HFF-Myc (cell line): ENCODE measurements at regions not wholly inside any gene's neighbourhood (a gene's known extent, or its start where the extent isn't known, plus 50 kb on each side); places are given as distances from the start of the nearest gene placed in this dataset.
"Not testable (repeated sequence)": the region's sequence is repeated elsewhere in the genome, so short reads cannot be mapped to it uniquely, and the experiment has no call there.

ENCODE experiments used
- DNase-seq: peaks from one replicate; pipeline ENCODE4 v3.0.0-alpha.2; 2011; ENCODE audit warnings: low read depth; ENCODE audit errors: extremely low read depth
- H3K4me3 ChIP-seq: replicated peaks from 2 replicates; pipeline ENCODE4 v1.5.1; 2011; ENCODE audit warnings: low read depth, mild to moderate bottlenecking, control low read depth, low read length
- CTCF ChIP-seq: IDR thresholded peaks from 2 replicates; pipeline ENCODE4 v1.5.1; 2012; ENCODE audit warnings: mild to moderate bottlenecking, low read depth, low read length, control low read depth; ENCODE audit errors: missing control alignments

- no peak for DNase-seq
- TF ChIP-seq CTCF: no peak
- no peak overlapping the region for H3K4me3 ChIP-seq
Observed at GRCh38 chr3:135426508-135426907, 539.0 kb upstream of the PPP2R3A start.

GRCh38 chr3:135432402-135432801 lies 533.1 kb upstream of the PPP2R3A start:
- H3K4me3 ChIP-seq: no peak overlapping the region
- TF ChIP-seq CTCF: no peak
- DNase-seq: no peak

- not testable (repeated sequence) for DNase-seq, H3K4me3 ChIP-seq
Observed at GRCh38 chr3:135438889-135439597, 526.5 kb upstream of the PPP2R3A start.

GRCh38 chr3:135439632-135440031 lies 525.9 kb upstream of the PPP2R3A start:
- DNase-seq, H3K4me3 ChIP-seq: not testable (repeated sequence)

GRCh38 chr3:135440233-135440632 lies 525.3 kb upstream of the PPP2R3A start:
- DNase-seq: no peak
- no peak for TF ChIP-seq CTCF
- H3K4me3 ChIP-seq: no peak overlapping the region

GRCh38 chr3:135440746-135441145 lies 524.8 kb upstream of the PPP2R3A start:
- no peak for TF ChIP-seq CTCF
- no peak for DNase-seq
- H3K4me3 ChIP-seq: no peak overlapping the region

GRCh38 chr3:135444058-135444457 lies 521.5 kb upstream of the PPP2R3A start:
- no peak for DNase-seq
- no peak overlapping the region for H3K4me3 ChIP-seq
- TF ChIP-seq CTCF: no peak

GRCh38 chr3:135447483-135447882 lies 518.0 kb upstream of the PPP2R3A start:
- DNase-seq: no peak
- no peak for TF ChIP-seq CTCF
- no peak overlapping the region for H3K4me3 ChIP-seq
